Muscle layer of duodenum (tissue), 2 donors: ENCODE measurements at regions not wholly inside any gene's neighbourhood (a gene's known extent, or its start where the extent isn't known, plus 50 kb on each side); places are given as distances from the start of the nearest gene placed in this dataset.

ENCODE experiments used
- H3K27ac ChIP-seq: one replicate; pipeline ENCODE4 v1.7.0; 2013; ENCODE audit warnings: mild to moderate bottlenecking, low read length
- H3K27me3 ChIP-seq: one replicate; pipeline ENCODE4 v1.7.0; 2013; ENCODE audit warnings: low read depth, mild to moderate bottlenecking, control low read depth, low read length
- H3K36me3 ChIP-seq, 2 donors: one replicate each; pipeline ENCODE4 v1.7.0; 2013; ENCODE audit warnings: low read length in 2 of 2, control low read depth in 1 of 2, mild to moderate bottlenecking in 1 of 2; ENCODE audit not compliant: insufficient read depth in 2 of 2, control insufficient read depth in 1 of 2
- H3K4me1 ChIP-seq, 2 donors: one replicate each; pipeline ENCODE4 v1.7.0; 2013; ENCODE audit warnings: low read length in 2 of 2, mild to moderate bottlenecking in 2 of 2, control low read depth in 1 of 2, moderate library complexity in 1 of 2; ENCODE audit not compliant: insufficient read depth in 2 of 2, control insufficient read depth in 1 of 2
- H3K4me3 ChIP-seq, 2 donors: one replicate each; pipeline ENCODE4 v1.7.0; 2013; ENCODE audit warnings: low read length in 2 of 2, low read depth in 1 of 2, mild to moderate bottlenecking in 1 of 2
- H3K9me3 ChIP-seq, 2 donors: one replicate each; pipeline ENCODE4 v1.7.0; 2013; ENCODE audit warnings: low read length in 2 of 2, control low read depth in 1 of 2, mild to moderate bottlenecking in 1 of 2; ENCODE audit not compliant: control insufficient read depth in 1 of 2
- donor health status: healthy.

- Histone ChIP-seq H3K4me3 (no peak overlapping the region), H3K36me3 (no peaks in the 10 kb centered on the region), H3K9me3 (no peaks in the 10 kb centered on the region), H3K27ac (no peak overlapping the region), H3K27me3 (no peaks in the 10 kb centered on the region), H3K4me1 (peaks cover 0 to 3% of the 10 kb centered on the region in 2 donors)
Measured at GRCh38 chr4:23366557-23366906, 523.3 kb downstream of the PPARGC1A start.

GRCh38 chr4:23365871-23366556 lies 523.8 kb downstream of the PPARGC1A start:
- no peak overlapping the region for H3K4me3 ChIP-seq
- no peaks in the 10 kb centered on the region for H3K27me3 ChIP-seq
- no peak overlapping the region for H3K27ac ChIP-seq
- no peaks in the 10 kb centered on the region for H3K36me3 ChIP-seq
- no peaks in the 10 kb centered on the region for H3K9me3 ChIP-seq
- peaks cover 0 to 3% of the 10 kb centered on the region in 2 donors for H3K4me1 ChIP-seq

- no peaks in the 10 kb centered on the region for H3K36me3 ChIP-seq
- H3K27me3 ChIP-seq: no peaks in the 10 kb centered on the region
- H3K27ac ChIP-seq: no peak overlapping the region
Measured at GRCh38 chr4:23365086-23365485, 524.8 kb downstream of the PPARGC1A start.

GRCh38 chr4:23364167-23364566 lies 525.7 kb downstream of the PPARGC1A start:
- H3K9me3 ChIP-seq: no peaks in the 10 kb centered on the region
- no peak overlapping the region for H3K4me3 ChIP-seq
- H3K27me3 ChIP-seq: no peaks in the 10 kb centered on the region
- no peaks in the 10 kb centered on the region for H3K36me3 ChIP-seq
- no peak overlapping the region for H3K27ac ChIP-seq
- peaks cover 0 to 3% of the 10 kb centered on the region in 2 donors for H3K4me1 ChIP-seq

More at GRCh38 chr4:23365086-23365485, 524.8 kb downstream of the PPARGC1A start:
- Histone ChIP-seq H3K9me3 (no peaks in the 10 kb centered on the region), H3K4me3 (no peak overlapping the region), H3K4me1 (peaks cover 0 to 3% of the 10 kb centered on the region in 2 donors)

GRCh38 chr4:23361453-23361852 lies 528.4 kb downstream of the PPARGC1A start:
- H3K9me3 ChIP-seq: no peaks in the 10 kb centered on the region
- no peaks in the 10 kb centered on the region for H3K4me1 ChIP-seq
- no peaks in the 10 kb centered on the region for H3K27me3 ChIP-seq
- H3K27ac ChIP-seq: no peak overlapping the region
- H3K4me3 ChIP-seq: no peak overlapping the region
- no peaks in the 10 kb centered on the region for H3K36me3 ChIP-seq

GRCh38 chr4:23360718-23361117 lies 529.1 kb downstream of the PPARGC1A start:
- Histone ChIP-seq H3K9me3 (no peaks in the 10 kb centered on the region), H3K27ac (no peak overlapping the region), H3K4me3 (no peak overlapping the region), H3K27me3 (no peaks in the 10 kb centered on the region), H3K4me1 (no peaks in the 10 kb centered on the region), H3K36me3 (no peaks in the 10 kb centered on the region)

GRCh38 chr4:23355258-23355657 lies 534.6 kb downstream of the PPARGC1A start:
- Histone ChIP-seq H3K4me3 (no peak overlapping the region), H3K4me1 (no peaks in the 10 kb centered on the region), H3K9me3 (no peaks in the 10 kb centered on the region), H3K27ac (no peak overlapping the region), H3K27me3 (no peaks in the 10 kb centered on the region), H3K36me3 (no peaks in the 10 kb centered on the region)

- no peak overlapping the region for H3K4me3 ChIP-seq
- H3K4me1 ChIP-seq: no peaks in the 10 kb centered on the region
- H3K27ac ChIP-seq: no peak overlapping the region
- H3K27me3 ChIP-seq: no peaks in the 10 kb centered on the region
- no peaks in the 10 kb centered on the region for H3K36me3 ChIP-seq
- no peaks in the 10 kb centered on the region for H3K9me3 ChIP-seq
Measured at GRCh38 chr4:23353200-23353599, 536.6 kb downstream of the PPARGC1A start.

- no peak overlapping the region for H3K4me3 ChIP-seq
- no peak overlapping the region for H3K27ac ChIP-seq
- no peaks in the 10 kb centered on the region for H3K9me3 ChIP-seq
- no peaks in the 10 kb centered on the region for H3K36me3 ChIP-seq
- no peaks in the 10 kb centered on the region for H3K27me3 ChIP-seq
- H3K4me1 ChIP-seq: no peaks in the 10 kb centered on the region
Measured at GRCh38 chr4:23348789-23349498, 540.9 kb downstream of the PPARGC1A start.

- no peaks in the 10 kb centered on the region for H3K36me3 ChIP-seq
- H3K9me3 ChIP-seq: no peaks in the 10 kb centered on the region
- no peaks in the 10 kb centered on the region for H3K27me3 ChIP-seq
- no peaks in the 10 kb centered on the region for H3K4me1 ChIP-seq
- H3K27ac ChIP-seq: no peak overlapping the region
- no peak overlapping the region for H3K4me3 ChIP-seq
Measured at GRCh38 chr4:23337292-23337691, 552.6 kb downstream of the PPARGC1A start.

- no peaks in the 10 kb centered on the region for H3K36me3 ChIP-seq
- no peaks in the 10 kb centered on the region for H3K4me1 ChIP-seq
- no peaks in the 10 kb centered on the region for H3K9me3 ChIP-seq
- H3K27ac ChIP-seq: no peak overlapping the region
- no peak overlapping the region for H3K4me3 ChIP-seq
- H3K27me3 ChIP-seq: no peaks in the 10 kb centered on the region
Measured at GRCh38 chr4:23333946-23334878, 555.6 kb downstream of the PPARGC1A start.
